Loucy (cell line): ENCODE measurements at regions not wholly inside any gene's neighbourhood (a gene's known extent, or its start where the extent isn't known, plus 50 kb on each side); places are given as distances from the start of the nearest gene placed in this dataset.

Experiments
- CTCF ChIP-seq: fragments of 200-600 bp; sonication (generic); conservative IDR thresholded peaks from 2 replicates; pipeline ENCODE4 v1.5.1; 2014; ENCODE audit warnings: mild to moderate bottlenecking, antibody characterized with exemption, low read length
- EZH2phosphoT487 ChIP-seq: fragments of 200-600 bp; IDR thresholded peaks from 2 replicates; pipeline ENCODE4 v1.6.1; 2018; ENCODE audit warnings: antibody characterized with exemption, mild to moderate bottlenecking, moderate library complexity, borderline replicate concordance

- no peak for TF ChIP-seq CTCF
- no peak for TF ChIP-seq EZH2phosphoT487
These were observed 1043.8 kb downstream of the PLA2G4A start for GRCh38 chr1:187872550-187872949.
